ENCODE measurements at regions not wholly inside any gene's neighbourhood (a gene's known extent, or its start where the extent isn't known, plus 50 kb on each side); places are given as distances from the start of the nearest gene placed in this dataset.

DNA sequence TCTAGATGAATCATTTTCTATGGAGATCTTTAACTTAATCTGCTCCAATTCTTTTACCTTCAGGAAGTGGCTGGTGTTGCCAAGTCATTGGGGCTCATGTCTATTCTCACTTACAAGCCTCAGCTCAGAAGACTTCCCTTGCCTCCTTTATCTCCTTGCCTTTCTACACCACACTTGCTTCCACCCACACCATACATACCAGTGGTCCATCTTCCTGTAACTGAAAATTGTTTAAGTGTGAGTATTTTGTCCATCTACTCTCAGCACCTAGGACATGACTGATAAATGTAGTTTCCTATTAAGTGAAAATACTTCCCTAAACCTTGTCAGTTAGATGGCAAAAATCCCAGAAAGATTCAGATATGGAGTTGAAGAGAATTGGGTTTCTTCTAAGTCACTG, 199.7 kb upstream of the CPNE8 start:
- no peak for FAIRE-seq
- DNase-seq (ENCODE audit: insufficient read length, low spot score): no peak

DNA sequence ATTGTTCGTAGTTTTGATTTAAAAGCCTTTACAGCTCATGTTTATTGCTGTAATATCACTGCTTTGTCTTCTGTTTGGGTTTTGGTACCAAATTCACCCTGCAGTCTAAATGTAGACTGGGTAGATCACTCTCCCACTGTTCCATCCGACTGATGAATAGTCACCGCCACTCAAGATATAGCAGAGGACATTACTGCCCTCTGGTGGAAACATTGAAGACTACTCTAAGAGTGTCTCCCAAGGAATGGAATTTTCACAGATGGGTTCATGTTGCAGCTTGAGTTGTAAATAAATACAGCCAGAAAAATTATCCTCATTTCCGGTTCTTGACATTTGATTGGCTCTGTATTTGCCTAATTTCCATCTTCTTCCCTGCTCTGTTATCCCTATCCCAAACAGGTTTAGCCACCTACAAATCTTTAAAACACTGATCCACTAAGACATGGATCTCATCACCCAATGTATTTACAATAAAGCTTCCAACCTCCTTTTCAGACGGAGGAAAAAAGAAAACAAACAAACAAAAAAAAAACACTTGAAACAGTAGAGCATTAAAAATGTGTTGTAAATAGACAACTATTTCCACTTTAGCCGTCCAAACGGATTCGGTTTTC, 198.3 kb upstream of the CPNE8 start:
- TF ChIP-seq POLR2AphosphoS5 (IDR thresholded peaks at IDR 0.05; ENCODE audit: low read depth, low read length) (no peak), POU2F2 (IDR thresholded peaks at IDR 0.05; ENCODE audit: low read depth, low read length) (no peak), PAX5 (IDR thresholded peaks at IDR 0.05; ENCODE audit: insufficient read depth, low read length, severe bottlenecking) (no peak), TAF1 (IDR thresholded peaks at IDR 0.05; ENCODE audit: low read depth, low read length) (no peak), POLR2A (IDR thresholded peaks at IDR 0.05; ENCODE audit: low read depth, low read length) (no peak), SPI1 (IDR thresholded peaks at IDR 0.05; ENCODE audit: low read depth, low read length) (no peak)
- peak; percentile 91 for FAIRE-seq
- peak; percentile 13 for DNase-seq (ENCODE audit: insufficient read length, low spot score)

More for the DNA sequence above, 199.7 kb upstream of the CPNE8 start:
- TF ChIP-seq SPI1 (IDR thresholded peaks at IDR 0.05; ENCODE audit: low read depth, low read length): no peak
- TF ChIP-seq PAX5 (IDR thresholded peaks at IDR 0.05; ENCODE audit: insufficient read depth, low read length, severe bottlenecking): no peak
- no peak for TF ChIP-seq POU2F2 (IDR thresholded peaks at IDR 0.05; ENCODE audit: low read depth, low read length)
- TF ChIP-seq POLR2A (IDR thresholded peaks at IDR 0.05; ENCODE audit: low read depth, low read length): no peak
- TF ChIP-seq POLR2AphosphoS5 (IDR thresholded peaks at IDR 0.05; ENCODE audit: low read depth, low read length): no peak
- TF ChIP-seq TAF1 (IDR thresholded peaks at IDR 0.05; ENCODE audit: low read depth, low read length): no peak

DNA sequence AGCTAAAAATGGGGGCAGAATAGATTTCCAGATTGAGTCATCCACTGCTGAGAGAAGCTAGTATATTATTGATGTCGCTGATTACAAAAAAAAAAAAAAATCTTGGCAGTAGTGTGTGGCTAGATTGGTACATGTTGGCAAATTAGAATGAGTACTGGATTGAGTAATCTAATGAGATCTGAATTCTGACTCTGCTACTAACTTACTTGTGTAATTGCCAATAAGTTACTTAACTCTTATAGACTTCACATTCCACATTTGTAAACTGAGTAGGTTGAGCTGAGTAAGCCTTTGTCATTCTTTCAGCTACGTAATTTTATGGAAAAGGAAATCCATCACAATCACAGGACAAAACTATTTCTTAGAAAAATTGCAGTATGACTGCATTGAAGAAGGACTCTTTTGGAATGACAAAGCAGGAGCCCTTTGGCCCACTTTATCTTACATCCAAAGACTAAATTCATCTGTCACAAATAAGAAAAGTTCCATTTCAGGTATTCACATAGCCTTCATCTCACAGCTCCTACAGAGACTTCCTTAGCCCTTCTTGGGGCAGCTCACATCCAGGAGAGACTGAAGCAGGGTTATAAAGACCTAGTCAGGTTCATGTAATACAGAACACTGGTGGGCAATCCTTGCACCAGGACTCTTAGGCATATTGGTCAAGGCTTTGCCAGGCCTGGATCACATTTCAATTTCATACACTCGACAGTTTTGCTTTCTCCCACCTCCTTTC, 197.3 kb upstream of the CPNE8 start:
- no peak for TF ChIP-seq SPI1 (IDR thresholded peaks at IDR 0.05; ENCODE audit: low read depth, low read length)
- TF ChIP-seq TAF1 (IDR thresholded peaks at IDR 0.05; ENCODE audit: low read depth, low read length): no peak
- no peak for TF ChIP-seq POLR2AphosphoS5 (IDR thresholded peaks at IDR 0.05; ENCODE audit: low read depth, low read length)
- no peak for TF ChIP-seq POLR2A (IDR thresholded peaks at IDR 0.05; ENCODE audit: low read depth, low read length)
- TF ChIP-seq PAX5 (IDR thresholded peaks at IDR 0.05; ENCODE audit: insufficient read depth, low read length, severe bottlenecking): no peak
- TF ChIP-seq POU2F2 (IDR thresholded peaks at IDR 0.05; ENCODE audit: low read depth, low read length): no peak
- DNase-seq (ENCODE audit: insufficient read length, low spot score) (no peak), FAIRE-seq (no peak)

DNA sequence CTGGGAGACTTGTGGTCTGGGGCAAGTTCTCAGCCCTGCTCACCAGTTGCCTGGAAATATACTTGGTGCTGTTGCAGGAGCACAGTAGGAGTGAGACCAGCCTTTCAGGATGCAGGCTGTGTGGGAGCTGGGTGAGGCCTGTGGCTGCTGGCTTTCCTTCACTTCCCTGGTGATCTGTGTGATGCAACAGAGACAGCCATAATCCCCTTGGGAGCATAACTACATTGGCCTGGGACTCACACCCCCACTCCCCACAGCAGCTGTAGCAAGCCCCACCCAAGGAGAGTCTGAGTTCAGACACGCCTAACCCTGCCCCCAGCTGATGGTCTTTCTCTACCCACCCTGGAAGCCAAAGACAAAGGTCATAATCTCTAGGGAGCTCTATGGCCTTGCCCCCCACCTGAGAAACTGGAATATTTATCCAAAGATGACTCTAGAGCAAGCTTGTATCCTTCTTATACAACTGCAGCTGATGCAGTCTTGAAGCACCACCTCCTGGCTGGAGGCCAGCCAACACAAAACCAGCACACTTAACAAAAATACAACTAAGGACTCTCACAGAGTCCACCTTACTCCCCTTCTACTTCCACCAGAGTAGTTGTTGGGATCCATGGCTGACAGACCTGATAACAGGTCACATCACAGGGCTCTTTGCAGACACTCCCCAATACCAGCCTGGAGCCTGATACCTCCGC, 190.4 kb upstream of the CPNE8 start:
- TF ChIP-seq POLR2AphosphoS5 (IDR thresholded peaks at IDR 0.05; ENCODE audit: low read depth, low read length) (no peak), PAX5 (IDR thresholded peaks at IDR 0.05; ENCODE audit: insufficient read depth, low read length, severe bottlenecking) (no peak), POU2F2 (IDR thresholded peaks at IDR 0.05; ENCODE audit: low read depth, low read length) (no peak), TAF1 (IDR thresholded peaks at IDR 0.05; ENCODE audit: low read depth, low read length) (no peak), SPI1 (IDR thresholded peaks at IDR 0.05; ENCODE audit: low read depth, low read length) (no peak), POLR2A (IDR thresholded peaks at IDR 0.05; ENCODE audit: low read depth, low read length) (no peak)
- no peak for FAIRE-seq
- DNase-seq (ENCODE audit: insufficient read length, low spot score): no peak

DNA sequence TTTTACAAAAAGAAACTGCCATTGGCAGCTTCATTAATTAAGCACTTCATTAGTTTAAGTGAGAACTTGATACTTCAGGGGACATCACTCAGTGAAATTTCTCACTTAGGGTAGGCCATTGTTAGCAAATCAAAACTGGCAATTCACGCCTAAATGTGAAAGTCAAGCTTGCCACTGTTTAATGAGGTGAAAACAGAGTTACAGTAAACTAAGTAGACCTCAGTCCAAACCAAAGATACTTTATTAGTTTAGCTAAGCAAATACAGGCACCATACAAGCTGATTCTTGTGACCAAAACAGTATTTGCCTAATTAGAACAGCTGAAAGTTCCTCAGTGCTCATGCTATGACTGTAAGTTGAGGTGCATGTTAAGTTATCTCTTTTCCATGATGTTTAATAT, 176.5 kb upstream of the CPNE8 start:
- no peak for FAIRE-seq
- DNase-seq (ENCODE audit: insufficient read length, low spot score): no peak

DNA sequence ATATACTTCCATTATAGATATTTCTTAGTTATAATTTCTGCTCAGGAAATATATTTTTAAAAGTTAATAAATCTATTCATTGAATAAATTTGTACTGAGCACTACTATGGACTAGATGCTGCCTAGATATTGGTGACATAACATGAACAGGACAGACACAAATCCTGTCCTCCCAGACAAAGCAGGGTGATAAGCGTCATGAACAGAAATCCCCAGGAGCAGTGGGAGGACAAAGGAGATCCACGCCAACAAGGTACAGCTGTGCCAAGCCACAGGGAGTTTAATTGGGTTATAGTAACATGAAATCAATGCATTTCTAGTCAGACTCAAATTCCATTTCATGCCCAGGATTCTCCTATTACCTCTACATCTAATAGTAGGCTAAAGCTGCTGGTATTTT, 171.8 kb upstream of the CPNE8 start:
- FAIRE-seq: no peak
- DNase-seq (ENCODE audit: insufficient read length, low spot score): no peak
- TF ChIP-seq PAX5 (IDR thresholded peaks at IDR 0.05; ENCODE audit: insufficient read depth, low read length, severe bottlenecking) (no peak), TAF1 (IDR thresholded peaks at IDR 0.05; ENCODE audit: low read depth, low read length) (no peak), SPI1 (IDR thresholded peaks at IDR 0.05; ENCODE audit: low read depth, low read length) (no peak), POU2F2 (IDR thresholded peaks at IDR 0.05; ENCODE audit: low read depth, low read length) (no peak), POLR2A (IDR thresholded peaks at IDR 0.05; ENCODE audit: low read depth, low read length) (no peak), POLR2AphosphoS5 (IDR thresholded peaks at IDR 0.05; ENCODE audit: low read depth, low read length) (no peak)

More for the DNA sequence above, 176.5 kb upstream of the CPNE8 start:
- no peak for TF ChIP-seq PAX5 (IDR thresholded peaks at IDR 0.05; ENCODE audit: insufficient read depth, low read length, severe bottlenecking)
- TF ChIP-seq POLR2AphosphoS5 (IDR thresholded peaks at IDR 0.05; ENCODE audit: low read depth, low read length): no peak
- TF ChIP-seq POU2F2 (IDR thresholded peaks at IDR 0.05; ENCODE audit: low read depth, low read length): no peak
- TF ChIP-seq SPI1 (IDR thresholded peaks at IDR 0.05; ENCODE audit: low read depth, low read length): no peak
- no peak for TF ChIP-seq POLR2A (IDR thresholded peaks at IDR 0.05; ENCODE audit: low read depth, low read length)
- no peak for TF ChIP-seq TAF1 (IDR thresholded peaks at IDR 0.05; ENCODE audit: low read depth, low read length)

DNA sequence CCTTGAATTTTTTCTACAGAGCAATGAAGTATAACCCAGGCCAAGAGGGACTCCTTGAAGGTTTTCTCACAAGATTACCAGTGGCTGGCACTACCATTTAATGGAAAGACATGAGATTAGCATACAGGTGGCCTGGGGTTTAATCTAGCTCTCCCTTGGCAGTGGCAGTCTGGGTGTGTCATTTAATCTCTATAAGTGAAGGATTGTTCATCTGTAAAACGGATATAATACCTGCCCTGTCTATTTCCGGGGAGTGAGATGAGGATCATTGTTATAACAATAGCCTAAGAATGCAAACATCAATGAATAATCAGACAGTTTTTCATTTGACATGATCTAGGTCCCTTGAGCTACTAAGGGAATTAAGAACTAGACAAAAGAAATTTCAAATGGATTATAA, 168.7 kb upstream of the CPNE8 start:
- TF ChIP-seq TAF1 (IDR thresholded peaks at IDR 0.05; ENCODE audit: low read depth, low read length): no peak
- no peak for TF ChIP-seq PAX5 (IDR thresholded peaks at IDR 0.05; ENCODE audit: insufficient read depth, low read length, severe bottlenecking)
- TF ChIP-seq POU2F2 (IDR thresholded peaks at IDR 0.05; ENCODE audit: low read depth, low read length): no peak
- no peak for TF ChIP-seq POLR2A (IDR thresholded peaks at IDR 0.05; ENCODE audit: low read depth, low read length)
- no peak for TF ChIP-seq SPI1 (IDR thresholded peaks at IDR 0.05; ENCODE audit: low read depth, low read length)
- TF ChIP-seq POLR2AphosphoS5 (IDR thresholded peaks at IDR 0.05; ENCODE audit: low read depth, low read length): no peak
- no peak for FAIRE-seq
- no peak for DNase-seq (ENCODE audit: insufficient read length, low spot score)

DNA sequence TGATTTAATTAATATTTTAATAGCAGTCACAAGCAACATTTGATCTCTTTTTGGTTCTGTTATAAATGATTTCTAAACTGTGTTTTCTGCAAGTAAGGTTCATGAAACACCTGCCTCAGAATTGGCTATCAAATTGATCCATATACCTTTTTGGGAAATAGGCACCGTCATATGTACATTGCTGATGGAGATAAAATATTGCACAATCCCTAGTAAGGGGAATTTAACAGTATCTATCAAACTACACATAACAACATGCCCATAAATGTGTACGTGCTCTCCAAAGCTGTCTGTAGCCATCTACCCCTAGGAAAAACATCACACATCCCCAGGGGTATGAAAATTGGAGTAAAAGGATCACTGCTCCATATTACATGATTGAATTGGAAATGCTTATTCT, 167.3 kb upstream of the CPNE8 start:
- DNase-seq (ENCODE audit: insufficient read length, low spot score) (no peak), FAIRE-seq (no peak)
- TF ChIP-seq POLR2A (IDR thresholded peaks at IDR 0.05; ENCODE audit: low read depth, low read length) (no peak), SPI1 (IDR thresholded peaks at IDR 0.05; ENCODE audit: low read depth, low read length) (no peak), POLR2AphosphoS5 (IDR thresholded peaks at IDR 0.05; ENCODE audit: low read depth, low read length) (no peak), TAF1 (IDR thresholded peaks at IDR 0.05; ENCODE audit: low read depth, low read length) (no peak), PAX5 (IDR thresholded peaks at IDR 0.05; ENCODE audit: insufficient read depth, low read length, severe bottlenecking) (no peak), POU2F2 (IDR thresholded peaks at IDR 0.05; ENCODE audit: low read depth, low read length) (no peak)

DNA sequence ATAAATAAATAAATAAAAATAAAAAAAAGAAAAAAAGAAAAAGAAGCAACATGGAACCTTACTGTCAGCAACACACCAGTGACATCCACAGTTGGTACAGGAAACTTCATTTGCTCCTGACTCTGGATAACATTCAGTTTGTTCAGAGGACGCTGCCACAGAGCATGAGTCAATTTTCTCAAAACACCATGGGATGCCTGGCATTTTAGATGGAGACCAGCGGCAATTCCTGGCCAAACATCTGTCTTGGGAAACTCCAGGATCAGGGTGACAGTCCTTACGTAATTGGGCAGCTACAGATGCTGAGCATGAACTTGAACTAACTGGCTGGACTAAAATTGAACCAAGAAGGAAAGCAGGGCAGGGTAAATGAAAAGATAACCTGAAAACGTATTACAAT, 166.2 kb upstream of the CPNE8 start:
- DNase-seq (ENCODE audit: insufficient read length, low spot score) (no peak), FAIRE-seq (no peak)
- TF ChIP-seq POLR2AphosphoS5 (IDR thresholded peaks at IDR 0.05; ENCODE audit: low read depth, low read length): no peak
- TF ChIP-seq TAF1 (IDR thresholded peaks at IDR 0.05; ENCODE audit: low read depth, low read length): no peak
- no peak for TF ChIP-seq POU2F2 (IDR thresholded peaks at IDR 0.05; ENCODE audit: low read depth, low read length)
- no peak for TF ChIP-seq PAX5 (IDR thresholded peaks at IDR 0.05; ENCODE audit: insufficient read depth, low read length, severe bottlenecking)
- TF ChIP-seq SPI1 (IDR thresholded peaks at IDR 0.05; ENCODE audit: low read depth, low read length): no peak
- no peak for TF ChIP-seq POLR2A (IDR thresholded peaks at IDR 0.05; ENCODE audit: low read depth, low read length)
